Right lobe of liver (tissue), 4 donors: ENCODE measurements at regions not wholly inside any gene's neighbourhood (a gene's known extent, or its start where the extent isn't known, plus 50 kb on each side); places are given as distances from the start of the nearest gene placed in this dataset.

Source experiments
- POLR2A ChIP-seq: fragments of 450-650 bp; IDR thresholded peaks from one replicate; pipeline ENCODE4 v1.6.1; 2017; ENCODE audit warnings: antibody characterized with exemption, mild to moderate bottlenecking
- TF ChIP-seq, protein P1 (sequence below), 4 donors: fragments of 200-600 bp in 3 of 4; fragments of 450-650 bp in 1 of 4; IDR thresholded peaks; one replicate each; pipeline versions ENCODE4 v1.5.1 to v1.8.0; 2016 to 2022; ENCODE audit warnings: antibody characterized with exemption in 4 of 4, mild to moderate bottlenecking in 2 of 4
- donor health status: DM: no; HTN: no; CAD: no.
- donor health status: DM: no; HTN: no; CAD: no.
- donor health status: DM: no; HTN: yes; CAD: no.

DNA sequence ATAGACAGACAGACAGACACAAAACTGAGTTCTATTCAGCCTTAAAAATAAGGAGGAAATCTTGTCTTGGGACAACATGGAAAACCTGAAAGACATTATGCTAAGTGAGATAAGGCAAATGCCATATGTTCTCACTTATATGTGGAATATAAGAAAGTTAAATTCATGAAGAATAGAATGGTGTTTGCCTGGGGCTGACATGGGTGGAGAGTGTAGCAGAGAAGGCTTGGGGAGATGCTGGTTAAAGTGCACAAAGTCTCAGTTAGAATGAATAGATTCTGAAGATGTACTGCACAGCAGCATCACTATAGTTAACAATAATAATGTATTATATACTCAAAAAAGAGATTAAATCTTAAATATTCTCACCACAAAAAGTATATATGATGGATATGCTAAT lies 355.5 kb downstream of the LRRIQ3 start:
- TF ChIP-seq, protein P1, sequence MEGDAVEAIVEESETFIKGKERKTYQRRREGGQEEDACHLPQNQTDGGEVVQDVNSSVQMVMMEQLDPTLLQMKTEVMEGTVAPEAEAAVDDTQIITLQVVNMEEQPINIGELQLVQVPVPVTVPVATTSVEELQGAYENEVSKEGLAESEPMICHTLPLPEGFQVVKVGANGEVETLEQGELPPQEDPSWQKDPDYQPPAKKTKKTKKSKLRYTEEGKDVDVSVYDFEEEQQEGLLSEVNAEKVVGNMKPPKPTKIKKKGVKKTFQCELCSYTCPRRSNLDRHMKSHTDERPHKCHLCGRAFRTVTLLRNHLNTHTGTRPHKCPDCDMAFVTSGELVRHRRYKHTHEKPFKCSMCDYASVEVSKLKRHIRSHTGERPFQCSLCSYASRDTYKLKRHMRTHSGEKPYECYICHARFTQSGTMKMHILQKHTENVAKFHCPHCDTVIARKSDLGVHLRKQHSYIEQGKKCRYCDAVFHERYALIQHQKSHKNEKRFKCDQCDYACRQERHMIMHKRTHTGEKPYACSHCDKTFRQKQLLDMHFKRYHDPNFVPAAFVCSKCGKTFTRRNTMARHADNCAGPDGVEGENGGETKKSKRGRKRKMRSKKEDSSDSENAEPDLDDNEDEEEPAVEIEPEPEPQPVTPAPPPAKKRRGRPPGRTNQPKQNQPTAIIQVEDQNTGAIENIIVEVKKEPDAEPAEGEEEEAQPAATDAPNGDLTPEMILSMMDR (IDR thresholded peaks at IDR 0.05), result no peak
- no peak for TF ChIP-seq POLR2A
